ENCODE measurements at regions not wholly inside any gene's neighbourhood (a gene's known extent, or its start where the extent isn't known, plus 50 kb on each side); places are given as distances from the start of the nearest gene placed in this dataset.

DNA sequence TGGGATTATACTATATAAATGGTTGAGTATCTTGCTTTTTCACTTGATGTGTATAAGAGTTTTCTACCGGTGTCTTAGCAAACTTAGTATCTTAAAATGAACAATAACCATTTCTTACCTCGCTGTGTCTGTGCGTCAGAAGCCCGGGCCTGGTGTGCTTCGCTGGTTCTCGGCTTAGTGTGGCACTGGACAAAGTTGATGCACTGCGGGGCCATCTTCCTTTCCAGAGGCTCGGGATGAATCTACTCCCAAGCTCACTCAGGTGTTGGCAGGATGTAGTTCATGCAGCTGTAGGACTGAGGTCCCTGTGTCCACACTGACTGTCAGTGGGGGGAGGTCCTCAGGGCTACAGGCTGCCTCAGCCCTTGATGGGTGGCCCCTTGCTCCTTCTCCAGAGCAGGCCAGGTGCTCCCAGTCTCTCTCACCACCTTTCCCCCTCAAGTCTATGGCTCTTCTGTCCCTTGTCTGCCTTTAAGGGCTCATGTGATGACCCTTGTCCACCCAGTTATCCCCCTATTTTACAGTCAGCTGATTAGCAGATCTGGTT is 227.8 kb downstream of the GLRX3 start:
- Histone ChIP-seq H3K36me3 (no peaks in the 10 kb centered on the region), H3K9me3 (no peaks in the 10 kb centered on the region)

DNA sequence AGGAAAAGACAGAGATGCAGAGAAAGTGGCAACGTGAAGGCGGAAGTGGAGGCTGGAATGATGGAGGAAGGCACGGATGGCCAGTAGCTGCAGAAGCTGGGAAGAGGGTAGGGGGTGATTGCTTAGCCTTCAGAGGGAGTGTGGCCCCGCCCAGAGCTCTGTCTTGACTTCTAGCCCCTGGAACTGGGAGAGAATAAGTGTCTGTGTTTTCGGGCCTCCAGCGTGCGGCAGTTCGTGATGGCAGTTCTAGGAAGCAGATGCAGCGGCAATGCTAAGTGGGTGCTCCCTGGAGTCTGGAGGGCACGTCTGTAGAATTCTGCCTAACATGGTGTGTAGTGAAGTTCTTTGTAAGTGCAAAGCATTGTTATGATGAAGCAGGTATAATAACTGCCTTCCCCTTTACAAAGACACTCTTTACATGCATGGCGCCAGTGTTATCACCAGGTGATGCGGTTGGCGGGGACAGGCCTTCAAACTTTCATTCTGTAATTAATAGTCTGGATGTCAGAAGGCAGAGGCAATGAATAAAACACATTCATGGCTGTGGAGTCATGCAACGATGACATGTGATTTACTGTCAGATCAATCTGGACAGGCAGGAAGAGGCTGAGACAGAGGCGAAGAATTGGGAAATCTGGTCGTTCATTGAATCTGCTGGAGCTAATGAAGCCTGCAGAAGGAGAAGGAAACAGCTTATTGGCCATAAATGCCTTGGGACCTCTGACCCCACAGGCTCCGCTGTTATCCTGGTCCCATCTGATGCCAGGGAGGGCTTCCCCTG is 228.6 kb downstream of the GLRX3 start:
- Histone ChIP-seq H3K4me3 (no peak overlapping the region), H3K36me3 (no peaks in the 10 kb centered on the region), H3K27me3 (no peaks in the 10 kb centered on the region), H3K9me3 (no peaks in the 10 kb centered on the region), H3K27ac (no peak overlapping the region), H3K4me1 (no peaks in the 10 kb centered on the region)
- DNase-seq, result no peak
- no peak for ATAC-seq
- WGBS (ENCODE audit: insufficient coverage, low coverage, low lambda C conversion rate, missing lambda C conversion rate), result 56% methylated on average over 15 of the region's 17 CpGs
- TF ChIP-seq, protein P1, sequence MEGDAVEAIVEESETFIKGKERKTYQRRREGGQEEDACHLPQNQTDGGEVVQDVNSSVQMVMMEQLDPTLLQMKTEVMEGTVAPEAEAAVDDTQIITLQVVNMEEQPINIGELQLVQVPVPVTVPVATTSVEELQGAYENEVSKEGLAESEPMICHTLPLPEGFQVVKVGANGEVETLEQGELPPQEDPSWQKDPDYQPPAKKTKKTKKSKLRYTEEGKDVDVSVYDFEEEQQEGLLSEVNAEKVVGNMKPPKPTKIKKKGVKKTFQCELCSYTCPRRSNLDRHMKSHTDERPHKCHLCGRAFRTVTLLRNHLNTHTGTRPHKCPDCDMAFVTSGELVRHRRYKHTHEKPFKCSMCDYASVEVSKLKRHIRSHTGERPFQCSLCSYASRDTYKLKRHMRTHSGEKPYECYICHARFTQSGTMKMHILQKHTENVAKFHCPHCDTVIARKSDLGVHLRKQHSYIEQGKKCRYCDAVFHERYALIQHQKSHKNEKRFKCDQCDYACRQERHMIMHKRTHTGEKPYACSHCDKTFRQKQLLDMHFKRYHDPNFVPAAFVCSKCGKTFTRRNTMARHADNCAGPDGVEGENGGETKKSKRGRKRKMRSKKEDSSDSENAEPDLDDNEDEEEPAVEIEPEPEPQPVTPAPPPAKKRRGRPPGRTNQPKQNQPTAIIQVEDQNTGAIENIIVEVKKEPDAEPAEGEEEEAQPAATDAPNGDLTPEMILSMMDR (IDR thresholded peaks at IDR 0.05), result no peak
- TF ChIP-seq POLR2A (IDR thresholded peaks at IDR 0.05), result no peak
- intact Hi-C loops (cut with DNase I), result no loop called here

More for the DNA sequence above, 227.8 kb downstream of the GLRX3 start:
- no peak overlapping the region for H3K4me3 ChIP-seq
- ATAC-seq, result no peak
- H3K27me3 ChIP-seq, result no peaks in the 10 kb centered on the region
- DNase-seq, result no peak
- TF ChIP-seq, protein P1 (IDR thresholded peaks at IDR 0.05), result no peak
- no peak for TF ChIP-seq POLR2A (IDR thresholded peaks at IDR 0.05)
- H3K4me1 ChIP-seq, result no peaks in the 10 kb centered on the region
- WGBS (ENCODE audit: insufficient coverage, low coverage, low lambda C conversion rate, missing lambda C conversion rate), result 79% methylated on average over 3 of the region's 8 CpGs
- intact Hi-C loops (cut with DNase I), result no loop called here
- H3K27ac ChIP-seq, result no peak overlapping the region

DNA sequence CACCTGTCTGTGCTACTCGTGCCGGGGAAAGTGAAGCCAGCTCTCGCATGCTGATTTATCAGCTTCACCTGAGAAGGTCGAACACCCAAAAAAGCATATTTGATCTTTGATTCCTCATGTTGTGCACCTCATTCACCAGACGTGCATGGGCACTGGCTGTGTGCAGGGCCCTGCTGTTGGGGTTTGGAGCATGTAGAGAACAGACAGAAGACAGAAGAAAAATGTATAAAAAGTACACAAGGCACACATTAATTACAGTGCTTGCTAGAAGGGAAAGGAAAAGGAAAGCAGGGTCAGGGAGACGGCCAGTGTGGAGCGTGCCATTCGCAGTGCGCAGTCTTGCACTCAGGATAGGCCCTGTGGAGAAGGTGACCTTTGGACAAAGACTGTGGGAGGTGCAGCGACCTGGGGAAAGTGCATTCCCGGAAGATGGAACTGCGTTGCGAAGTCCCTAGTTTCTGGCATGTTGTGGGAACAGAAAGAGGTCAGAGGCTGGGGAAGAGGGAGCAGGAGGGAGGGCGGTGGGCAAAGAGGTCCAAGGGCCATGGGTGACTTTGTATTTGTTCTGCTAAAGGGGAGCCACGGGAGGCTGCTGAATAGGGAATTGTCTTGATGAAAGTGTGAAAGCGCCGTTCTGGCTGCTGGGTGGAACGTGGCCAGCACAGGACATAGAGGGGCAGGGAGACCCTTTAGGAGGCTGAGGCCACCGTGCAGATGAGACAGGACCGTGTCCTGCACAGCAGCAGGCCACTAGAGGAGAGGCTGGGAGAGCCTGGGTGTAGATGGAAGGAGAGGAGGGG is 232.8 kb downstream of the GLRX3 start:
- Histone ChIP-seq H3K9me3 (no peaks in the 10 kb centered on the region), H3K4me1 (no peaks in the 10 kb centered on the region), H3K4me3 (no peak overlapping the region), H3K36me3 (no peaks in the 10 kb centered on the region), H3K27me3 (no peaks in the 10 kb centered on the region), H3K27ac (no peak overlapping the region)
- TF ChIP-seq, protein P1 (IDR thresholded peaks at IDR 0.05), result no peak
- TF ChIP-seq POLR2A (IDR thresholded peaks at IDR 0.05), result no peak
- DNase-seq (peak in 1 of 3 donors; percentile 25), ATAC-seq (no peak)
- intact Hi-C loops (cut with DNase I), result no loop called here
- WGBS (ENCODE audit: insufficient coverage, low coverage, low lambda C conversion rate, missing lambda C conversion rate), result 47% methylated on average over 16 of the region's 20 CpGs

DNA sequence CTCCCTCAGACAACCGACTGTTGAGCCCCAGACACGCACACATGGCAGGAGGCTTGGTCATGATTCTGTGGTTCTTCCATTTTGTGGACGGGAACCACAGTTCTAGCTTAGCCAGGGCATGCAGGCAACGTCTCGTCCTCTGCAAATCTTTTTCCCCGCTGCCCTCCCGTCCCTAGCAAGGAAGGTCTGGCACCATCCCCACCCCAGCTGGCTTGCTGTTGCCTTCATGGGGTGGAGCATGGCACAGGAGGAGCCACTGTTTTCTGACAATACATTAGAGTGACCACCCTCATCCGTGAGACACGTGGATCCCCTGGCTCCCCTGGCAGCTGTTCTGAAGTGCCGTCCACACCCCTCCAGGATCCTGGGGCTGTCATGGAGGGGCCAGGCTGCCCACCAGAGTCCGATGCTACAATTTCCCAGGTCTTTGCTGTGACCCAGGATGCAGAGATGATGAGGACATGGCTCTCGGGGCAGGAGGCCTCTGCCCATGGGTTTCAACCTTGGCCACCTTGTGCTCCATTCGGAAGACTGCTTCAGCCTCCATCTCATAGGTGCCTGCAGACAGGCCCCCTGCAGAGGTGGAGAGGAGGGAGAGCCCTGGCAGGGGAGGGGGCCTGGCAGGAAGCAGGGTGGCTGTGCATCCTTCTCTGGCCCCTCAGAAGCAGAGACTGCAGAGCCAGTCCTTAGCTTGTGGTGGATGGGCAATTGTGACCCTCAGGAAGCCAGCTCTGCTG is 233.6 kb downstream of the GLRX3 start:
- H3K4me3 ChIP-seq, result no peak overlapping the region
- no peaks in the 10 kb centered on the region for H3K4me1 ChIP-seq
- H3K27ac ChIP-seq, result no peak overlapping the region
- TF ChIP-seq POLR2A (IDR thresholded peaks at IDR 0.05), result no peak
- TF ChIP-seq, protein P1 (IDR thresholded peaks at IDR 0.05), result no peak
- H3K27me3 ChIP-seq, result no peaks in the 10 kb centered on the region
- H3K36me3 ChIP-seq, result no peaks in the 10 kb centered on the region
- no peaks in the 10 kb centered on the region for H3K9me3 ChIP-seq
- no peak for ATAC-seq
- intact Hi-C loops (cut with DNase I), result no loop called here
- WGBS (ENCODE audit: insufficient coverage, low coverage, low lambda C conversion rate, missing lambda C conversion rate), result 55% methylated on average over 7 of the region's 13 CpGs
- peak in 1 of 3 donors; percentile 33 for DNase-seq

Data from right lobe of liver (tissue), 6 donors.